ENCODE measurements at regions not wholly inside any gene's neighbourhood (a gene's known extent, or its start where the extent isn't known, plus 50 kb on each side); places are given as distances from the start of the nearest gene placed in this dataset.

GRCh38 chr14:61631045-61631687 is 64.1 kb upstream of the HIF1A start:
- Histone ChIP-seq H3K36me3 (ENCODE audit: control insufficient read depth, insufficient read depth, low read length) (no peaks in the 10 kb centered on the region), H3K4me3 (ENCODE audit: low read depth, low read length) (no peak overlapping the region), H3K27me3 (ENCODE audit: control insufficient read depth, insufficient read depth, low read length) (no peaks in the 10 kb centered on the region)
- ChIA-PET POLR2A (no interaction called here), CTCF (no interaction called here)
- DNase-seq (ENCODE audit: low read depth) = no peak
- TF ChIP-seq CTCF (IDR thresholded peaks at IDR 0.05; ENCODE audit: insufficient read depth, low read depth, low read length) = no peak

GRCh38 chr14:61632401-61632800 is 62.9 kb upstream of the HIF1A start:
- no peak for TF ChIP-seq CTCF (IDR thresholded peaks at IDR 0.05; ENCODE audit: insufficient read depth, low read depth, low read length)
- CTCF ChIA-PET = interaction anchor here (1.0 to 1.2 kb wide), 2 partner anchors 8 to 73 kb away, joined by 3 read pairs; no protein-coding TSS in a partner anchor
- DNase-seq (ENCODE audit: low read depth) = no peak
- POLR2A ChIA-PET = no interaction called here
- Histone ChIP-seq H3K4me3 (ENCODE audit: low read depth, low read length) (no peak overlapping the region), H3K36me3 (ENCODE audit: control insufficient read depth, insufficient read depth, low read length) (no peaks in the 10 kb centered on the region), H3K27me3 (ENCODE audit: control insufficient read depth, insufficient read depth, low read length) (no peaks in the 10 kb centered on the region)

- Histone ChIP-seq H3K4me3 (ENCODE audit: low read depth, low read length) (no peak overlapping the region), H3K27me3 (ENCODE audit: control insufficient read depth, insufficient read depth, low read length) (no peaks in the 10 kb centered on the region), H3K36me3 (ENCODE audit: control insufficient read depth, insufficient read depth, low read length) (no peaks in the 10 kb centered on the region)
- ChIA-PET CTCF (interaction anchor here (1.0 to 1.2 kb wide), 2 partner anchors 8 to 73 kb away, joined by 3 read pairs; no protein-coding TSS in a partner anchor), POLR2A (no interaction called here)
- DNase-seq (ENCODE audit: low read depth) = no peak
- no peak for TF ChIP-seq CTCF (IDR thresholded peaks at IDR 0.05; ENCODE audit: insufficient read depth, low read depth, low read length)
Measured at GRCh38 chr14:61632807-61633206, 62.5 kb upstream of the HIF1A start.

- Histone ChIP-seq H3K27me3 (ENCODE audit: control insufficient read depth, insufficient read depth, low read length) (no peaks in the 10 kb centered on the region), H3K4me3 (ENCODE audit: low read depth, low read length) (no peak overlapping the region), H3K36me3 (ENCODE audit: control insufficient read depth, insufficient read depth, low read length) (no peaks in the 10 kb centered on the region)
- DNase-seq (ENCODE audit: low read depth) = no peak
- ChIA-PET POLR2A (no interaction called here), CTCF (no interaction called here)
- no peak for TF ChIP-seq CTCF (IDR thresholded peaks at IDR 0.05; ENCODE audit: insufficient read depth, low read depth, low read length)
Measured at GRCh38 chr14:61636291-61636690, 59.0 kb upstream of the HIF1A start.

- TF ChIP-seq CTCF (IDR thresholded peaks at IDR 0.05; ENCODE audit: insufficient read depth, low read depth, low read length) = no peak
- Histone ChIP-seq H3K36me3 (ENCODE audit: control insufficient read depth, insufficient read depth, low read length) (no peaks in the 10 kb centered on the region), H3K4me3 (ENCODE audit: low read depth, low read length) (no peak overlapping the region), H3K27me3 (ENCODE audit: control insufficient read depth, insufficient read depth, low read length) (no peaks in the 10 kb centered on the region)
- ChIA-PET CTCF (no interaction called here), POLR2A (no interaction called here)
- DNase-seq (ENCODE audit: low read depth) = no peak
Measured at GRCh38 chr14:61636779-61637178, 58.5 kb upstream of the HIF1A start.
